ENCODE measurements at regions not wholly inside any gene's neighbourhood (a gene's known extent, or its start where the extent isn't known, plus 50 kb on each side); places are given as distances from the start of the nearest gene placed in this dataset.
"Not testable (repeated sequence)": the region's sequence is repeated elsewhere in the genome, so short reads cannot be mapped to it uniquely, and the experiment has no call there.

- H2BK120ac ChIP-seq (replicated peaks; ENCODE audit: low read depth, low read length); H4K5ac ChIP-seq (ENCODE audit: insufficient read length, low read depth, low read length); H3K9ac ChIP-seq (replicated peaks in 1 of 4; ENCODE audit: extremely low read depth in 1 of 4, low read depth in 3 of 4, low read length in 3 of 4); H2BK5ac ChIP-seq (ENCODE audit: low read depth, low read length); H2BK12ac ChIP-seq (ENCODE audit: low read depth, low read length); H2AK5ac ChIP-seq (ENCODE audit: low read depth, low read length); H3K79me2 ChIP-seq (ENCODE audit: control insufficient read depth in 1 of 2, insufficient read depth in 2 of 2, low read length in 2 of 2); H3K4ac ChIP-seq (replicated peaks; ENCODE audit: insufficient read length, low read depth, low read length); H4K20me1 ChIP-seq (replicated peaks in 1 of 2; ENCODE audit: control insufficient read depth in 1 of 2, insufficient read depth in 2 of 2, low read length in 2 of 2); H3K36me3 ChIP-seq (ENCODE audit: control insufficient read depth in 2 of 4, insufficient read depth in 4 of 4, low read length in 3 of 4); H2AFZ ChIP-seq (ENCODE audit: low read length); H4K8ac ChIP-seq (ENCODE audit: extremely low read depth, insufficient read depth, low read length); H3K18ac ChIP-seq (ENCODE audit: extremely low read depth, low read length); H3K27ac ChIP-seq (ENCODE audit: low read depth, low read length); DNase-seq (ENCODE audit: low read depth in 1 of 2, low spot score in 2 of 2); POLR2A ChIA-PET (ENCODE audit: partially characterized antibody); H3K23me2 ChIP-seq (ENCODE audit: low read depth, low read length); FAIRE-seq; H3K4me2 ChIP-seq (ENCODE audit: insufficient read depth in 1 of 2, low read depth in 2 of 2, low read length in 2 of 2); H2BK20ac ChIP-seq (ENCODE audit: low read length); H3K4me3 ChIP-seq (ENCODE audit: extremely low read depth in 1 of 4, insufficient read depth in 2 of 4, low read depth in 3 of 4, low read length in 4 of 4); H3K56ac ChIP-seq (replicated peaks; ENCODE audit: insufficient read length, low read depth, low read length); H3K23ac ChIP-seq (ENCODE audit: insufficient read length); H4K91ac ChIP-seq (replicated peaks; ENCODE audit: insufficient read length, low read length); H3K14ac ChIP-seq (ENCODE audit: insufficient read length); H3K4me1 ChIP-seq (replicated peaks in 1 of 4; ENCODE audit: control insufficient read depth in 3 of 4, insufficient read depth in 4 of 4, low read length in 3 of 4); H2BK15ac ChIP-seq (ENCODE audit: low read length); H3K79me1 ChIP-seq (ENCODE audit: low read depth, low read length): not testable (repeated sequence)
- Histone ChIP-seq H3K27me3 (replicated peaks in 1 of 4; ENCODE audit: control insufficient read depth in 3 of 4, extremely low read depth in 1 of 4, insufficient read depth in 3 of 4, low read length in 3 of 4) (peaks cover 6 to 17% (median 12%) of the 10 kb centered on the region in 4 experiments), H3K9me3 (ENCODE audit: insufficient read depth in 2 of 2, low read depth in 1 of 2, low read length in 1 of 2) (peaks cover 8 to 11% of the 10 kb centered on the region in 2 experiments)
- 84% methylated on average over 3 of the region's 4 CpGs; no CpG with 5 or more reads in 1 of the 2 experiments for WGBS, 2 experiments (ENCODE audit: extremely low coverage in 1 of 2, insufficient coverage in 1 of 2, insufficient read length in 1 of 2, insufficient replicate concordance in 2 of 2, low coverage in 1 of 2, low lambda C conversion rate in 2 of 2, missing lambda C conversion rate in 1 of 2)
- CTCF ChIA-PET (ENCODE audit: partially characterized antibody), result interaction anchor here (0.6 to 1.0 kb wide), 2 partner anchors 13 to 348 kb away, joined by 3 read pairs; no protein-coding TSS in a partner anchor
Observed at GRCh38 chr22:25415731-25416130, 148.7 kb upstream of the GRK3 start.

- H2BK15ac ChIP-seq (ENCODE audit: low read length); FAIRE-seq; H3K4me3 ChIP-seq (ENCODE audit: extremely low read depth in 1 of 4, insufficient read depth in 2 of 4, low read depth in 3 of 4, low read length in 4 of 4); H2BK20ac ChIP-seq (ENCODE audit: low read length); H2BK5ac ChIP-seq (ENCODE audit: low read depth, low read length); POLR2A ChIA-PET (ENCODE audit: partially characterized antibody); H3K27ac ChIP-seq (ENCODE audit: low read depth, low read length); H2BK12ac ChIP-seq (ENCODE audit: low read depth, low read length); H3K4me1 ChIP-seq (replicated peaks in 1 of 4; ENCODE audit: control insufficient read depth in 3 of 4, insufficient read depth in 4 of 4, low read length in 3 of 4); H3K4me2 ChIP-seq (ENCODE audit: insufficient read depth in 1 of 2, low read depth in 2 of 2, low read length in 2 of 2); H3K79me2 ChIP-seq (ENCODE audit: control insufficient read depth in 1 of 2, insufficient read depth in 2 of 2, low read length in 2 of 2); H3K18ac ChIP-seq (ENCODE audit: extremely low read depth, low read length); H4K8ac ChIP-seq (ENCODE audit: extremely low read depth, insufficient read depth, low read length); H3K79me1 ChIP-seq (ENCODE audit: low read depth, low read length); H3K56ac ChIP-seq (replicated peaks; ENCODE audit: insufficient read length, low read depth, low read length); H4K20me1 ChIP-seq (replicated peaks in 1 of 2; ENCODE audit: control insufficient read depth in 1 of 2, insufficient read depth in 2 of 2, low read length in 2 of 2); H2BK120ac ChIP-seq (replicated peaks; ENCODE audit: low read depth, low read length); H2AK5ac ChIP-seq (ENCODE audit: low read depth, low read length); H3K9ac ChIP-seq (replicated peaks in 1 of 4; ENCODE audit: extremely low read depth in 1 of 4, low read depth in 3 of 4, low read length in 3 of 4); H3K14ac ChIP-seq (ENCODE audit: insufficient read length); H4K5ac ChIP-seq (ENCODE audit: insufficient read length, low read depth, low read length); H4K91ac ChIP-seq (replicated peaks; ENCODE audit: insufficient read length, low read length); H3K36me3 ChIP-seq (ENCODE audit: control insufficient read depth in 2 of 4, insufficient read depth in 4 of 4, low read length in 3 of 4); H3K23ac ChIP-seq (ENCODE audit: insufficient read length); H2AFZ ChIP-seq (ENCODE audit: low read length); H3K4ac ChIP-seq (replicated peaks; ENCODE audit: insufficient read length, low read depth, low read length); DNase-seq (ENCODE audit: low read depth in 1 of 2, low spot score in 2 of 2): not testable (repeated sequence)
- CTCF ChIA-PET (ENCODE audit: partially characterized antibody), result interaction anchor here (0.7 kb wide), 1 partner anchor 8 kb away, joined by 3 read pairs; no protein-coding TSS in a partner anchor
- Histone ChIP-seq H3K9me3 (ENCODE audit: insufficient read depth in 2 of 2, low read depth in 1 of 2, low read length in 1 of 2) (peaks cover 8 to 11% of the 10 kb centered on the region in 2 experiments), H3K27me3 (replicated peaks in 1 of 4; ENCODE audit: control insufficient read depth in 3 of 4, extremely low read depth in 1 of 4, insufficient read depth in 3 of 4, low read length in 3 of 4) (peaks cover 11 to 28% (median 20%) of the 10 kb centered on the region in 4 experiments), H3K23me2 (ENCODE audit: low read depth, low read length) (peaks cover 10% of the 10 kb centered on the region)
- 45% methylated on average over 2 of the region's 2 CpGs; no CpG with 5 or more reads in 1 of the 2 experiments for WGBS, 2 experiments (ENCODE audit: extremely low coverage in 1 of 2, insufficient coverage in 1 of 2, insufficient read length in 1 of 2, insufficient replicate concordance in 2 of 2, low coverage in 1 of 2, low lambda C conversion rate in 2 of 2, missing lambda C conversion rate in 1 of 2)
Observed at GRCh38 chr22:25417826-25418225, 146.6 kb upstream of the GRK3 start.

All from H1 (cell line).